ENCODE measurements at regions not wholly inside any gene's neighbourhood (a gene's known extent, or its start where the extent isn't known, plus 50 kb on each side); places are given as distances from the start of the nearest gene placed in this dataset.

- no peak for TF ChIP-seq CTCF (IDR thresholded peaks at IDR 0.05)
- H3K4me3 ChIP-seq: peak overlapping the region; percentile 32 to 56
- no peaks in the 10 kb centered on the region for H3K4me1 ChIP-seq
- H3K36me3 ChIP-seq: no peaks in the 10 kb centered on the region
- intact Hi-C loops (cut with DNase I): no loop called here
- no peaks in the 10 kb centered on the region for H3K27me3 ChIP-seq
- no peak for DNase-seq (ENCODE audit: low spot score in 2 of 2)
- H3K9me3 ChIP-seq: no peaks in the 10 kb centered on the region
- H3K27ac ChIP-seq: no peak overlapping the region
Observed at GRCh38 chr14:54220704-54221431, 175.9 kb upstream of the CDKN3 start.

GRCh38 chr14:54221432-54221803 lies 175.4 kb upstream of the CDKN3 start:
- Histone ChIP-seq H3K9me3 (no peaks in the 10 kb centered on the region), H3K36me3 (no peaks in the 10 kb centered on the region), H3K27me3 (no peaks in the 10 kb centered on the region), H3K4me1 (no peaks in the 10 kb centered on the region), H3K4me3 (no peak overlapping the region), H3K27ac (no peak overlapping the region)
- no peak for DNase-seq (ENCODE audit: low spot score in 2 of 2)
- no peak for TF ChIP-seq CTCF (IDR thresholded peaks at IDR 0.05)
- intact Hi-C loops (cut with DNase I): no loop called here

- DNase-seq (ENCODE audit: low spot score in 2 of 2): no peak
- TF ChIP-seq CTCF (IDR thresholded peaks at IDR 0.05): no peak
- intact Hi-C loops (cut with DNase I): no loop called here
Observed at GRCh38 chr14:54221971-54222370, 174.8 kb upstream of the CDKN3 start.

GRCh38 chr14:54223831-54224402 lies 172.9 kb upstream of the CDKN3 start:
- no peaks in the 10 kb centered on the region for H3K4me1 ChIP-seq
- DNase-seq (ENCODE audit: low spot score in 2 of 2): no peak
- intact Hi-C loops (cut with DNase I): no loop called here
- no peaks in the 10 kb centered on the region for H3K36me3 ChIP-seq
- no peak overlapping the region for H3K4me3 ChIP-seq
- no peaks in the 10 kb centered on the region for H3K9me3 ChIP-seq
- no peak for TF ChIP-seq CTCF (IDR thresholded peaks at IDR 0.05)
- H3K27ac ChIP-seq: no peak overlapping the region
- no peaks in the 10 kb centered on the region for H3K27me3 ChIP-seq

More at GRCh38 chr14:54221971-54222370, 174.8 kb upstream of the CDKN3 start:
- Histone ChIP-seq H3K27me3 (no peaks in the 10 kb centered on the region), H3K9me3 (no peaks in the 10 kb centered on the region), H3K4me1 (no peaks in the 10 kb centered on the region), H3K36me3 (no peaks in the 10 kb centered on the region), H3K4me3 (no peak overlapping the region), H3K27ac (no peak overlapping the region)

GRCh38 chr14:54225457-54226060 lies 171.2 kb upstream of the CDKN3 start:
- intact Hi-C loops (cut with DNase I): no loop called here
- no peaks in the 10 kb centered on the region for H3K9me3 ChIP-seq
- DNase-seq (ENCODE audit: low spot score in 2 of 2): no peak
- no peaks in the 10 kb centered on the region for H3K27me3 ChIP-seq
- H3K4me1 ChIP-seq: no peaks in the 10 kb centered on the region
- H3K4me3 ChIP-seq: no peak overlapping the region
- no peak overlapping the region for H3K27ac ChIP-seq
- H3K36me3 ChIP-seq: no peaks in the 10 kb centered on the region
- TF ChIP-seq CTCF (IDR thresholded peaks at IDR 0.05): no peak
